Muscle of leg (tissue), 3 donors: ENCODE measurements at regions not wholly inside any gene's neighbourhood (a gene's known extent, or its start where the extent isn't known, plus 50 kb on each side); places are given as distances from the start of the nearest gene placed in this dataset.

Experiments
- DNase-seq: peaks from one replicate; pipeline ENCODE4 v3.0.0; 2013
- H3K27ac ChIP-seq: one replicate; pipeline ENCODE4 v1.5.1; 2013; ENCODE audit warnings: mild to moderate bottlenecking, low read length, control low read depth
- H3K27me3 ChIP-seq: one replicate; pipeline ENCODE4 v1.6.1; 2013; ENCODE audit warnings: low read length; ENCODE audit not compliant: control insufficient read depth, insufficient read depth
- H3K36me3 ChIP-seq: one replicate; pipeline ENCODE4 v1.6.1; 2013; ENCODE audit warnings: low read length; ENCODE audit not compliant: control insufficient read depth, insufficient read depth
- H3K4me1 ChIP-seq: one replicate; pipeline ENCODE4 v1.6.1; 2013; ENCODE audit warnings: low read length; ENCODE audit not compliant: control insufficient read depth, insufficient read depth
- H3K4me3 ChIP-seq: one replicate; pipeline ENCODE4 v1.5.1; 2013; ENCODE audit warnings: low read length, control low read depth
- H3K9me3 ChIP-seq: replicated peaks from 2 replicates; pipeline ENCODE4 v1.6.1; 2013; ENCODE audit warnings: low read depth, low read length; ENCODE audit not compliant: control insufficient read depth
- WGBS: methylation state at CpG from one replicate; pipeline ENCODE4 v1.1.5; 2013; ENCODE audit warnings: missing lambda C conversion rate; ENCODE audit not compliant: insufficient coverage; 5-methylcytosine and 5-hydroxymethylcytosine counted together

- Histone ChIP-seq H3K9me3 (no peaks in the 10 kb centered on the region), H3K36me3 (no peaks in the 10 kb centered on the region), H3K4me1 (peaks cover 3% of the 10 kb centered on the region), H3K4me3 (no peak overlapping the region), H3K27me3 (peaks cover 5% of the 10 kb centered on the region), H3K27ac (no peak overlapping the region)
- no peak for DNase-seq
- 78% methylated on average over 3 of the region's 3 CpGs for whole genome bisulfite sequencing
These were observed 250.7 kb downstream of the MAF start for GRCh38 chr16:79349803-79350202.

GRCh38 chr16:79348521-79349306 is 251.8 kb downstream of the MAF start:
- H3K4me3 ChIP-seq: no peak overlapping the region
- peaks cover 5% of the 10 kb centered on the region for H3K27me3 ChIP-seq
- DNase-seq: no peak
- no peaks in the 10 kb centered on the region for H3K36me3 ChIP-seq
- H3K9me3 ChIP-seq: no peaks in the 10 kb centered on the region
- 94% methylated on average over 5 of the region's 11 CpGs for WGBS
- H3K27ac ChIP-seq: no peak overlapping the region
- peaks cover 3% of the 10 kb centered on the region for H3K4me1 ChIP-seq

GRCh38 chr16:79347277-79347676 is 253.3 kb downstream of the MAF start:
- H3K27me3 ChIP-seq: peaks cover 5% of the 10 kb centered on the region
- no peak overlapping the region for H3K4me3 ChIP-seq
- H3K36me3 ChIP-seq: no peaks in the 10 kb centered on the region
- WGBS: 52% methylated on average over 19 of the region's 19 CpGs
- H3K4me1 ChIP-seq: peaks cover 3% of the 10 kb centered on the region
- no peak for DNase-seq
- no peaks in the 10 kb centered on the region for H3K9me3 ChIP-seq
- no peak overlapping the region for H3K27ac ChIP-seq

GRCh38 chr16:79339863-79340262 is 260.7 kb downstream of the MAF start:
- WGBS: 77% methylated on average over 2 of the region's 7 CpGs
- Histone ChIP-seq H3K4me3 (no peak overlapping the region), H3K27ac (no peak overlapping the region), H3K27me3 (no peaks in the 10 kb centered on the region), H3K9me3 (no peaks in the 10 kb centered on the region), H3K4me1 (no peaks in the 10 kb centered on the region), H3K36me3 (no peaks in the 10 kb centered on the region)
- no peak for DNase-seq

GRCh38 chr16:79337906-79338305 is 262.6 kb downstream of the MAF start:
- Histone ChIP-seq H3K4me3 (no peak overlapping the region), H3K27me3 (no peaks in the 10 kb centered on the region), H3K27ac (no peak overlapping the region), H3K4me1 (no peaks in the 10 kb centered on the region), H3K9me3 (no peaks in the 10 kb centered on the region), H3K36me3 (no peaks in the 10 kb centered on the region)
- WGBS: 90% methylated on average over 5 of the region's 7 CpGs
- no peak for DNase-seq

GRCh38 chr16:79336437-79337229 is 263.9 kb downstream of the MAF start:
- no peak overlapping the region for H3K4me3 ChIP-seq
- no peaks in the 10 kb centered on the region for H3K9me3 ChIP-seq
- H3K27ac ChIP-seq: no peak overlapping the region
- no peak for DNase-seq
- 78% methylated on average over 1 of the region's 6 CpGs for WGBS
- H3K4me1 ChIP-seq: no peaks in the 10 kb centered on the region
- H3K27me3 ChIP-seq: no peaks in the 10 kb centered on the region
- H3K36me3 ChIP-seq: no peaks in the 10 kb centered on the region

- Histone ChIP-seq H3K4me1 (no peaks in the 10 kb centered on the region), H3K4me3 (no peak overlapping the region), H3K27ac (no peak overlapping the region), H3K9me3 (no peaks in the 10 kb centered on the region), H3K36me3 (no peaks in the 10 kb centered on the region), H3K27me3 (no peaks in the 10 kb centered on the region)
- WGBS: 68% methylated on average over 13 of the region's 13 CpGs
- DNase-seq: no peak
These were observed 266.4 kb downstream of the MAF start for GRCh38 chr16:79334127-79334526.

- H3K27me3 ChIP-seq: no peaks in the 10 kb centered on the region
- no peak for DNase-seq
- WGBS: no CpG with 5 or more reads among the region's 2 CpGs
- no peaks in the 10 kb centered on the region for H3K36me3 ChIP-seq
- no peak overlapping the region for H3K27ac ChIP-seq
- no peak overlapping the region for H3K4me3 ChIP-seq
- peaks cover 3% of the 10 kb centered on the region for H3K4me1 ChIP-seq
- H3K9me3 ChIP-seq: no peaks in the 10 kb centered on the region
These were observed 269.5 kb downstream of the MAF start for GRCh38 chr16:79331066-79331465.

GRCh38 chr16:79329967-79330366 is 270.6 kb downstream of the MAF start:
- H3K9me3 ChIP-seq: no peaks in the 10 kb centered on the region
- no peak overlapping the region for H3K4me3 ChIP-seq
- no peak for DNase-seq
- no peaks in the 10 kb centered on the region for H3K27me3 ChIP-seq
- peaks cover 3% of the 10 kb centered on the region for H3K4me1 ChIP-seq
- 100% methylated on average over 1 of the region's 4 CpGs for WGBS
- no peak overlapping the region for H3K27ac ChIP-seq
- no peaks in the 10 kb centered on the region for H3K36me3 ChIP-seq

- H3K36me3 ChIP-seq: no peaks in the 10 kb centered on the region
- H3K27me3 ChIP-seq: no peaks in the 10 kb centered on the region
- H3K27ac ChIP-seq: no peak overlapping the region
- WGBS: 75% methylated on average over 5 of the region's 5 CpGs
- no peaks in the 10 kb centered on the region for H3K9me3 ChIP-seq
- no peak overlapping the region for H3K4me3 ChIP-seq
- peak; percentile 63 for DNase-seq
- H3K4me1 ChIP-seq: peaks cover 3% of the 10 kb centered on the region
These were observed 271.4 kb downstream of the MAF start for GRCh38 chr16:79329166-79329521.
